Glomerular visceral epithelial cell (primary cell): ENCODE measurements at regions not wholly inside any gene's neighbourhood (a gene's known extent, or its start where the extent isn't known, plus 50 kb on each side); places are given as distances from the start of the nearest gene placed in this dataset.
"Not testable (repeated sequence)": the region's sequence is repeated elsewhere in the genome, so short reads cannot be mapped to it uniquely, and the experiment has no call there.

Experiments used
- DNase-seq: peaks from one replicate; pipeline ENCODE4 v3.0.0-alpha.2; 2016; ENCODE audit errors: extremely low spot score

- DNase-seq: no peak
Measured at GRCh38 chr17:37829592-37830123, 84.8 kb upstream of the HNF1B start.

DNA sequence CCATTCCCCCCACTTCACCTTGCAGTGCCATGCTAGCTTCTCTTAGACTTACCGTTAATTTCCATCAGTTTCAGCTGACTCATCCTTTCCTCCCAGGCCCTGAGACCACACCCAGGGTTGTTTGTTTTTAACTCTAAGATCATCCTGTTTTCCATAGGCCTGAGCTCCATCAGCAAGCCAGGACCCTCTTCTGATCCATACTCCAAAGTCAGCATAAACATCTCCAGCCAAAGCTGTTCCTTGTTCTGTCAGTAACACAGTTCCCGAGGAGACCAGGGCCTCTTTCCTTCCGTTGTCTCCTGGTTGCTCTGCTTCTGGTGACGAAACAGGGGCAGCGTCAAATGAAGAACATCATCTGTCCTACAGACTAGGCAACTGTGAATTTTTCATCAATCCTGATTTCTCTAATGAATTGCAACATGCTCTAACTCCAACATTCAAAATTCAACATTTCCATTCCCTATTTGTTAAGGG, 83.8 kb upstream of the HNF1B start:
- no peak for DNase-seq

- no peak for DNase-seq
Measured at GRCh38 chr17:37827905-37828650, 83.2 kb upstream of the HNF1B start.

- no peak for DNase-seq
Measured at GRCh38 chr17:37826497-37827430, 81.9 kb upstream of the HNF1B start.

- no peak for DNase-seq
Measured at GRCh38 chr17:37825851-37826250, 81.0 kb upstream of the HNF1B start.

- peak; percentile 97 for DNase-seq
Measured at GRCh38 chr17:37824534-37825485, 80.0 kb upstream of the HNF1B start.

DNA sequence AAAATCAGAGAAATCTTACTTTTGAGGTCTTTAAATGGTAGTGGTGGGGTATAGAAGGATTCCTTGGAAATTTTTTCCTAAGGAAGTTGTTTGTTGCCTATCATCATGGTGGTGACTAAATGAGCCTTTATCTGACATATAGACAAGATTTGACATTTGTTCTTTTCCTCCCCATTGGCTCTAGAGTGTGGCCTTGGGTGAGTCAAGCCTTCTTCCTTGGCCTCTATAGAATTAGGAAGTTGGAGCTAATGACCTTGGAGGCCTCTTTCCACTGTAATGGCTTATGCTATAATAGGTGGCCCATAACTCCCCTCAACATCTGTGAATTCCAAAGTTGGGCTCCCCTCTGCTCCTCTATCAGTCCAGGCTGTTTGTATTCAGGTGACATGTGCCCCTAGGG, 79.1 kb upstream of the HNF1B start:
- DNase-seq: no peak

GRCh38 chr17:37820995-37821713, 76.3 kb upstream of the HNF1B start:
- peak; percentile 59 for DNase-seq

DNA sequence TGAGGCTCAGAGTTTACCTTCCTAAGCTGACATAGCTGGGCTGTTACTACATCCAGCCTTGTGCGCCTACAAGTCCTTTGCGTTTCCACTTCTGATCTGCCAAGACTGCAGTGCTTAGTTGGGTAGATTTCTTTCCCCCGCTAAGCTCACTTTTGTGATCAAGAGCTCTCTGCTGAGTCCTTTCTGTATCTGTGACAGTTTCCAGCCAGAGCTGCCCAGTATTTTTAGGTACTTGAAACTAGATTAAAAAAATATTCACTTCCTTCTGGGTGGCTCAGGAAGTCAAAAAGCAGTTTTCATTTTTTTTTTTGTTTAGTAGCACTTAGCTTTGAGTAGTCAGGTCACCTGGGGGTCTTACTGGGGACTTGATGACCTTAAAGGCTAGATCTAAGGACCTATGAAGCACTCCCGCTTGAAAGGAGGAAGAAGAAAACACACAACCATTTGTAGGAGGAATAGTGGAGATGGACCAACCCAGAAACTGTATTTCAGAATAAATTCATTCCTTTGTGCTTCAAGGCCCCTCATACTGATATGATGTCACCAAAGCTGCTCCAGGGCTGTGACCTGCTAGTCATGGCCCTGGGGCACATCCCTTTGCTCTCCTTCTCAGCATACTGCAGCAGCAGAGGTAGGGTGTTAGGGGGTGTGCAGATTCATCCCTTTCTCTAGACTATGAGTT, 75.6 kb upstream of the HNF1B start:
- DNase-seq: no peak

- peak; percentile 89 for DNase-seq
Measured at GRCh38 chr17:37818689-37819088, 73.8 kb upstream of the HNF1B start.

DNA sequence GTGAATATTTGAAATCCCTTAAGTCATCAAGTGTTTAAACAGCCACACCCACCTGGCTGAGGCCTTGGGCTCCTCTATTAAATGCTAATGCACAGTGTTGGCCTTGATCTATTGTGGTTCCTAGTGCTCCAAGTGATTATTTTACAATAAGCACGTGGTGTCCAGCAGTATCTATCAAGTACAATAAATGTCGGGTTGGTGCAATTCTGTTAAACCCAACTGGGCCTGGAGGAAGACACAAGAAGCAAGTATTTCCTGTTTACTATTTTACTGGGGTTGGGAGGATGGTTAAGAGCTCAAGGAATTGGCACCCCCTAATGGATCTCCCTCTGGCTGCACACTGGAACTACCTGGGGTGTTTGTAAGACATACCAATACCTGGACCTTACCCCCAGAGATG, 72.1 kb upstream of the HNF1B start:
- no peak for DNase-seq

- peak; percentile 66 for DNase-seq
Measured at GRCh38 chr17:37815536-37815935, 70.7 kb upstream of the HNF1B start.

DNA sequence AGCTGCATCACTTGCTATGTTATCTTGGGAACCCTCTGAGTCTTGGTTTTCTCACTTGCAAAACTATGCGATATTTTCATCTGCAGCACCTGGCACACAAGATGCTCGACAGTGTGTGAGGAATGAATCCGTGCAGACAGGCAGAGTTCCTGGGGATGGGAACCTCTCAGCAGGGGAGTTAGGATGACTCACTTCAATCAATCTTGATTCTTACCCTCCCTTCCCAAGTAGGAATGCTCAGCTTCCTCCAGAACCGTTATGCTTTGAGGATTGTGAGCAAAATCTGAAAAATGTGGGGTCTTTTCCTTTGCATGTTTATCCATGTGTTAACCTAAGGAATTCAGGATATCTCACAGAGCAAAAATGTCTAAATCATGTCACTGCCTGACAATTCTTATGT, 68.9 kb upstream of the HNF1B start:
- DNase-seq: peak; percentile 99

DNA sequence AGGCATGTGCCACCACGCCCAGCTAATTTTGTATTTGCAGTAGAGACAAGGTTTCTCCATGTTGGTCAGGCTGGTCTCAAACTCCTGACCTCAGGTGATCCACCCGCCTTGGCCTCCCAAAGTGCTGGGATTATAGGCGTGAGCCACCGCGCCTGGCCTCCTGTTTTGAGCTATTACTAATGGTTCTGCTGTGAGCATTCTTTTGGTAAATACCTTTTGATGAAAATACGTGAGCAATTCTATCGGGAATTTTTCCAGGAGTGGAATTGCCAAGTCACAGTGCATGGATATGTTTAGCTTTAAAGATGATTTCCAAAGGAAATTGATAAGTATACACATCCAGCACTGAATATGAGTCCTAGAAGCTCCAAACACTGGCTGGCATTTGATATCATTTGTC, 64.0 kb upstream of the HNF1B start:
- not testable (repeated sequence) for DNase-seq

- peak; percentile 72 for DNase-seq
Measured at GRCh38 chr17:37802712-37803416, 58.0 kb upstream of the HNF1B start.

DNA sequence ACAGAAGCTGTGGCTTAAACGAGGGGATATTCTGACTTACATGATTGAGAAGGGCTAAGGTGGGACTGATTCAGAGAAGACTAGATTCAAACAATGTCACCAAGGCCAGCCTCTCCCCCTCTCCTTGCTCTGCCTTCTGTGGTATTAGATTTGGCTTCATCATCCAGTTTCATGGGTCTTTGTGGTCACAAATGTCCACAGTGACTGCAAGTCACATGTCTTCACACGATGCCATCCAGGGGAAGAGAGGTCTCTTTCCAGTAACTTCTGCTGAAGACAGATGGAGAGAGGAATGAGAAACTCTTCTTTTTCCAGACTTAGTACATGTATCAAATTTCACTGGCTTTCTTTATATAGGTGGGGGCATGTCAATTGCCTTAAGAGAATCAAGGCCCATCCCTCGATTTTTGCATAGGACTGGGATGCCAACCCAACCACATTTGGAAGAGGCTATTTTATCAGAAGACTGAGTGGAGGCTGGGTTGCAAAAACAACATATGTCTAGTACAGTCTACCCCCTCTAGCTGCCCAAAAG, 57.3 kb upstream of the HNF1B start:
- DNase-seq: no peak

DNA sequence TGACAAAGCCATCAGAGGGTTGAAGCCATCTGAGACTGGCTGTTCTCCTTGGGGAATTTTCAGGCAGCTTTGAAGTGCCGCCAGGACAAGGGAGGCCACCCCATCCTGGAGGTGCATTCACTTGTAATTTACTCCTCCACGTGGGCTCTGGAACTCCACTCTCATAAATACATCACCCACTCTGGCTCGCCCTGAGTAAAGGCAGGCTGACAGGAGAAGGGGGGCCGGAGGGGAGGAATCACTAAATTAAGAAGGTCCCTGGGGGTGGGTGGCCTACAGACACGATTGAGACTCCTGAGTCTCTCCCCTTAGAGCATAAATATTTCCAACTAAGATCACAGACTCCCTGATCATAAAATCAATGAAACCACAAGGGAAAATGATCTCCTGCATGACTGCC, 56.3 kb upstream of the HNF1B start:
- DNase-seq: peak; percentile 60

DNA sequence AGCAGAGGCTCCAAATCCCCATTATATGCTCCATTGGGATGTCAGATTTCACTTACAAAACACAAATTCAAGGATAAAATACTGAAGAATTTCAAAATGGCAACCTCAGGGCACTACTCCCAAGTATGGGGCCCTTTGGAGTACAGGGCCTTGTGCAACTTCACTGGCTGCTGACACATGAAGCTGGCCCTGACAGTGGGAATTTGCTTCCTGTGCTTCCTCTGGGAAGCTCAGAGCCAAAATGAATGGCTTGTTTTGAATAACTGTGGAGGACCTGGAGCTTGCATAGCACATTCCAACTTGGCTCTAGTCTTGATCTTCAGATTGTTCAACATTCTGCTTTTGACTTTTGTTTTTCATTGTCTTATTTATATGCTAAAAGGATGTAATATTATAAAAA, 52.3 kb upstream of the HNF1B start:
- no peak for DNase-seq

GRCh38 chr17:37796076-37796475, 51.2 kb upstream of the HNF1B start:
- no peak for DNase-seq
